HL-60 (cell line): ENCODE measurements at regions not wholly inside any gene's neighbourhood (a gene's known extent, or its start where the extent isn't known, plus 50 kb on each side); places are given as distances from the start of the nearest gene placed in this dataset.

Experiments
- GABPA ChIP-seq: IDR thresholded peaks from 2 replicates; pipeline ENCODE4 v1.6.1; 2012; ENCODE audit warnings: low read depth
- POLR2AphosphoS5 ChIP-seq: IDR thresholded peaks from 2 replicates; pipeline ENCODE4 v1.6.1; 2012; ENCODE audit warnings: low read depth
- SPI1 ChIP-seq: IDR thresholded peaks from 2 replicates; pipeline ENCODE4 v1.6.1; 2012; ENCODE audit warnings: low read depth, mild to moderate bottlenecking, borderline replicate concordance
- TF ChIP-seq, protein P1 (sequence below): IDR thresholded peaks from one replicate; pipeline ENCODE4 v1.5.1; 2011; ENCODE audit warnings: low read length, control low read depth, inconsistent platforms; ENCODE audit not compliant: insufficient read depth
- TF ChIP-seq, protein P2 (sequence below): IDR thresholded peaks from 2 replicates; pipeline ENCODE4 v1.6.1; 2012; ENCODE audit warnings: low read depth; ENCODE audit not compliant: insufficient replicate concordance

DNA sequence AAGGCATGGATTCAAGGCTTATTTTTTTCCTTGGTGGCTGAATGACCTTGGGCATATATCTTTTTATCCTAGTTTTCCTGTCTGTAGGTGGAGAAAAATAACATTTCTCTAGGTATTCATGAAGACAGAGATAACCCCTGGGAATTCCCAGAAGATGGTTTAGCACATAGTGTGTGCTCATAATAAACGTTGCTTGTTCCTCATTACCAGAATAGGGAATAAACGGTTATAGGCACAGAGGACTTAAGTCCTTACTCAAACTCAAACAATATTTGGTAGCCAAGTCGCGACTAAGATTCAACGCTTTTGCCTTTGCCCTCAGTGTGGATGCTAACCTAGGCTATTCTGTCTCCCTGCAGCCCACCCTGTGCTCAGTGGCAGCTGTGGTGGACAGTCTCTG, 51.6 kb upstream of the MITF start:
- TF ChIP-seq, protein P1, sequence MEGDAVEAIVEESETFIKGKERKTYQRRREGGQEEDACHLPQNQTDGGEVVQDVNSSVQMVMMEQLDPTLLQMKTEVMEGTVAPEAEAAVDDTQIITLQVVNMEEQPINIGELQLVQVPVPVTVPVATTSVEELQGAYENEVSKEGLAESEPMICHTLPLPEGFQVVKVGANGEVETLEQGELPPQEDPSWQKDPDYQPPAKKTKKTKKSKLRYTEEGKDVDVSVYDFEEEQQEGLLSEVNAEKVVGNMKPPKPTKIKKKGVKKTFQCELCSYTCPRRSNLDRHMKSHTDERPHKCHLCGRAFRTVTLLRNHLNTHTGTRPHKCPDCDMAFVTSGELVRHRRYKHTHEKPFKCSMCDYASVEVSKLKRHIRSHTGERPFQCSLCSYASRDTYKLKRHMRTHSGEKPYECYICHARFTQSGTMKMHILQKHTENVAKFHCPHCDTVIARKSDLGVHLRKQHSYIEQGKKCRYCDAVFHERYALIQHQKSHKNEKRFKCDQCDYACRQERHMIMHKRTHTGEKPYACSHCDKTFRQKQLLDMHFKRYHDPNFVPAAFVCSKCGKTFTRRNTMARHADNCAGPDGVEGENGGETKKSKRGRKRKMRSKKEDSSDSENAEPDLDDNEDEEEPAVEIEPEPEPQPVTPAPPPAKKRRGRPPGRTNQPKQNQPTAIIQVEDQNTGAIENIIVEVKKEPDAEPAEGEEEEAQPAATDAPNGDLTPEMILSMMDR: no peak
- TF ChIP-seq POLR2AphosphoS5: no peak
- TF ChIP-seq SPI1: no peak
- TF ChIP-seq GABPA: no peak
- TF ChIP-seq, protein P2, sequence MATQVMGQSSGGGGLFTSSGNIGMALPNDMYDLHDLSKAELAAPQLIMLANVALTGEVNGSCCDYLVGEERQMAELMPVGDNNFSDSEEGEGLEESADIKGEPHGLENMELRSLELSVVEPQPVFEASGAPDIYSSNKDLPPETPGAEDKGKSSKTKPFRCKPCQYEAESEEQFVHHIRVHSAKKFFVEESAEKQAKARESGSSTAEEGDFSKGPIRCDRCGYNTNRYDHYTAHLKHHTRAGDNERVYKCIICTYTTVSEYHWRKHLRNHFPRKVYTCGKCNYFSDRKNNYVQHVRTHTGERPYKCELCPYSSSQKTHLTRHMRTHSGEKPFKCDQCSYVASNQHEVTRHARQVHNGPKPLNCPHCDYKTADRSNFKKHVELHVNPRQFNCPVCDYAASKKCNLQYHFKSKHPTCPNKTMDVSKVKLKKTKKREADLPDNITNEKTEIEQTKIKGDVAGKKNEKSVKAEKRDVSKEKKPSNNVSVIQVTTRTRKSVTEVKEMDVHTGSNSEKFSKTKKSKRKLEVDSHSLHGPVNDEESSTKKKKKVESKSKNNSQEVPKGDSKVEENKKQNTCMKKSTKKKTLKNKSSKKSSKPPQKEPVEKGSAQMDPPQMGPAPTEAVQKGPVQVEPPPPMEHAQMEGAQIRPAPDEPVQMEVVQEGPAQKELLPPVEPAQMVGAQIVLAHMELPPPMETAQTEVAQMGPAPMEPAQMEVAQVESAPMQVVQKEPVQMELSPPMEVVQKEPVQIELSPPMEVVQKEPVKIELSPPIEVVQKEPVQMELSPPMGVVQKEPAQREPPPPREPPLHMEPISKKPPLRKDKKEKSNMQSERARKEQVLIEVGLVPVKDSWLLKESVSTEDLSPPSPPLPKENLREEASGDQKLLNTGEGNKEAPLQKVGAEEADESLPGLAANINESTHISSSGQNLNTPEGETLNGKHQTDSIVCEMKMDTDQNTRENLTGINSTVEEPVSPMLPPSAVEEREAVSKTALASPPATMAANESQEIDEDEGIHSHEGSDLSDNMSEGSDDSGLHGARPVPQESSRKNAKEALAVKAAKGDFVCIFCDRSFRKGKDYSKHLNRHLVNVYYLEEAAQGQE: no peak
